Skeletal muscle cell (primary cell): ENCODE measurements at regions not wholly inside any gene's neighbourhood (a gene's known extent, or its start where the extent isn't known, plus 50 kb on each side); places are given as distances from the start of the nearest gene placed in this dataset.
A peak's percentile ranks its signal among the peaks of the same experiment; 100 is the strongest.

ENCODE experiments used
- DNase-seq: peaks from one replicate; pipeline ENCODE4 v3.0.0-alpha.2; 2010; ENCODE audit warnings: low read depth
- H3K4me3 ChIP-seq: 2 replicates; pipeline ENCODE4 v1.5.1; 2011; ENCODE audit warnings: low read depth, mild to moderate bottlenecking, control low read depth, low read length, moderate library complexity

GRCh38 chr14:36245223-36245622, 68.7 kb upstream of the PTCSC3 start:
- no peak overlapping the region for H3K4me3 ChIP-seq
- no peak for DNase-seq

- no peak overlapping the region for H3K4me3 ChIP-seq
- DNase-seq = no peak
Measured at GRCh38 chr14:36243183-36243582, 66.7 kb upstream of the PTCSC3 start.

GRCh38 chr14:36241183-36241582, 64.7 kb upstream of the PTCSC3 start:
- H3K4me3 ChIP-seq = no peak overlapping the region
- DNase-seq = no peak

GRCh38 chr14:36238666-36239363, 62.3 kb upstream of the PTCSC3 start:
- no peak overlapping the region for H3K4me3 ChIP-seq
- peak; percentile 34 for DNase-seq

GRCh38 chr14:36233217-36233616, 56.7 kb upstream of the PTCSC3 start:
- no peak overlapping the region for H3K4me3 ChIP-seq
- DNase-seq = no peak

- no peak overlapping the region for H3K4me3 ChIP-seq
- DNase-seq = no peak
Measured at GRCh38 chr14:36229262-36229661, 52.7 kb upstream of the PTCSC3 start.

- no peak for DNase-seq
- H3K4me3 ChIP-seq = no peak overlapping the region
Measured at GRCh38 chr14:36227802-36228201, 51.3 kb upstream of the PTCSC3 start.

GRCh38 chr14:36227344-36227743, 50.8 kb upstream of the PTCSC3 start:
- DNase-seq = no peak
- H3K4me3 ChIP-seq = no peak overlapping the region
